Activated naive CD8-positive, alpha-beta T cell treated with anti-CD3 and anti-CD28 coated beads, Interleukin-2, amount 50 U/mL, for 24 hours (primary cell): ENCODE measurements at regions not wholly inside any gene's neighbourhood (a gene's known extent, or its start where the extent isn't known, plus 50 kb on each side); places are given as distances from the start of the nearest gene placed in this dataset.
A peak's percentile ranks its signal among the peaks of the same experiment; 100 is the strongest.

ENCODE experiments used
- ATAC-seq: fragments of 150-1000 bp; cut with Tn5 transposase; one replicate; pipeline ENCODE4 v1.10.0; 2021
- DNase-seq: peaks from one replicate; pipeline ENCODE4 v3.0.0; 2021
- H3K27ac Mint-ChIP-seq: one replicate; pipeline ENCODE4 v1.8.0; 2021; ENCODE audit warnings: mild to moderate bottlenecking, mixed read lengths
- H3K27me3 Mint-ChIP-seq: one replicate; pipeline ENCODE4 v1.8.0; 2021; ENCODE audit warnings: mixed read lengths
- H3K36me3 Mint-ChIP-seq: one replicate; pipeline ENCODE4 v1.8.0; 2021; ENCODE audit warnings: low read depth, mixed read lengths
- H3K4me1 Mint-ChIP-seq: one replicate; pipeline ENCODE4 v1.8.0; 2021; ENCODE audit warnings: mixed read lengths
- H3K4me3 Mint-ChIP-seq: one replicate; pipeline ENCODE4 v1.8.0; 2021; ENCODE audit warnings: mild to moderate bottlenecking, moderate library complexity, mixed read lengths
- H3K9me3 Mint-ChIP-seq: one replicate; pipeline ENCODE4 v1.8.0; 2021; ENCODE audit warnings: mixed read lengths

- H3K4me1 Mint-ChIP-seq, result peaks cover 9% of the 10 kb centered on the region
- no peak for ATAC-seq
- no peaks in the 10 kb centered on the region for H3K9me3 Mint-ChIP-seq
- H3K36me3 Mint-ChIP-seq, result no peaks in the 10 kb centered on the region
- no peak overlapping the region for H3K4me3 Mint-ChIP-seq
- H3K27me3 Mint-ChIP-seq, result peaks cover 13% of the 10 kb centered on the region
- no peak overlapping the region for H3K27ac Mint-ChIP-seq
- DNase-seq, result no peak
Observed at GRCh38 chr11:69965821-69966582, 112.1 kb upstream of the ANO1 start.

- no peak for ATAC-seq
- H3K27ac Mint-ChIP-seq, result no peak overlapping the region
- DNase-seq, result no peak
- H3K36me3 Mint-ChIP-seq, result no peaks in the 10 kb centered on the region
- peaks cover 13% of the 10 kb centered on the region for H3K27me3 Mint-ChIP-seq
- H3K9me3 Mint-ChIP-seq, result no peaks in the 10 kb centered on the region
- peaks cover 10% of the 10 kb centered on the region for H3K4me1 Mint-ChIP-seq
- H3K4me3 Mint-ChIP-seq, result no peak overlapping the region
Observed at GRCh38 chr11:69966583-69966835, 111.6 kb upstream of the ANO1 start.

GRCh38 chr11:69966910-69967483, 111.1 kb upstream of the ANO1 start:
- no peaks in the 10 kb centered on the region for H3K9me3 Mint-ChIP-seq
- H3K27me3 Mint-ChIP-seq, result peaks cover 13% of the 10 kb centered on the region
- H3K4me1 Mint-ChIP-seq, result peaks cover 11% of the 10 kb centered on the region
- ATAC-seq, result no peak
- no peak overlapping the region for H3K4me3 Mint-ChIP-seq
- H3K36me3 Mint-ChIP-seq, result no peaks in the 10 kb centered on the region
- no peak for DNase-seq
- no peak overlapping the region for H3K27ac Mint-ChIP-seq

- Mint-ChIP-seq H3K27ac (no peak overlapping the region), H3K9me3 (no peaks in the 10 kb centered on the region), H3K4me3 (no peak overlapping the region), H3K4me1 (peaks cover 11% of the 10 kb centered on the region), H3K27me3 (peaks cover 12% of the 10 kb centered on the region), H3K36me3 (no peaks in the 10 kb centered on the region)
- no peak for DNase-seq
- ATAC-seq, result no peak
Observed at GRCh38 chr11:69967484-69967883, 110.6 kb upstream of the ANO1 start.

GRCh38 chr11:69968396-69969347, 109.4 kb upstream of the ANO1 start:
- ATAC-seq, result no peak
- Mint-ChIP-seq H3K4me1 (peaks cover 11% of the 10 kb centered on the region), H3K27me3 (peaks cover 12% of the 10 kb centered on the region), H3K27ac (no peak overlapping the region), H3K4me3 (no peak overlapping the region), H3K36me3 (no peaks in the 10 kb centered on the region), H3K9me3 (no peaks in the 10 kb centered on the region)
- no peak for DNase-seq

GRCh38 chr11:69969890-69970784, 108.0 kb upstream of the ANO1 start:
- Mint-ChIP-seq H3K36me3 (no peaks in the 10 kb centered on the region), H3K27ac (no peak overlapping the region), H3K9me3 (no peaks in the 10 kb centered on the region), H3K27me3 (peaks cover 12% of the 10 kb centered on the region), H3K4me1 (peaks cover 11% of the 10 kb centered on the region), H3K4me3 (peak overlapping the region; percentile 36)
- DNase-seq, result peak; percentile 20
- peak; percentile 47 for ATAC-seq

- Mint-ChIP-seq H3K27ac (no peak overlapping the region), H3K27me3 (peaks cover 12% of the 10 kb centered on the region), H3K36me3 (no peaks in the 10 kb centered on the region), H3K4me3 (no peak overlapping the region), H3K4me1 (peaks cover 11% of the 10 kb centered on the region), H3K9me3 (no peaks in the 10 kb centered on the region)
- DNase-seq, result no peak
- ATAC-seq, result no peak
Observed at GRCh38 chr11:69970785-69971535, 107.2 kb upstream of the ANO1 start.

- Mint-ChIP-seq H3K4me1 (peaks cover 11% of the 10 kb centered on the region), H3K9me3 (no peaks in the 10 kb centered on the region), H3K4me3 (no peak overlapping the region), H3K27ac (no peak overlapping the region), H3K27me3 (peaks cover 12% of the 10 kb centered on the region), H3K36me3 (no peaks in the 10 kb centered on the region)
- ATAC-seq, result no peak
- no peak for DNase-seq
Observed at GRCh38 chr11:69971741-69972140, 106.4 kb upstream of the ANO1 start.

GRCh38 chr11:69972351-69972802, 105.7 kb upstream of the ANO1 start:
- no peak for ATAC-seq
- no peak for DNase-seq
- H3K9me3 Mint-ChIP-seq, result no peaks in the 10 kb centered on the region
- no peak overlapping the region for H3K4me3 Mint-ChIP-seq
- peaks cover 12% of the 10 kb centered on the region for H3K27me3 Mint-ChIP-seq
- no peaks in the 10 kb centered on the region for H3K36me3 Mint-ChIP-seq
- H3K27ac Mint-ChIP-seq, result no peak overlapping the region
- H3K4me1 Mint-ChIP-seq, result peaks cover 11% of the 10 kb centered on the region

- Mint-ChIP-seq H3K27ac (no peak overlapping the region), H3K4me1 (peaks cover 11% of the 10 kb centered on the region), H3K9me3 (no peaks in the 10 kb centered on the region), H3K4me3 (no peak overlapping the region), H3K36me3 (no peaks in the 10 kb centered on the region), H3K27me3 (peaks cover 9% of the 10 kb centered on the region)
- DNase-seq (no peak), ATAC-seq (no peak)
Observed at GRCh38 chr11:69974528-69974927, 103.6 kb upstream of the ANO1 start.

GRCh38 chr11:69975822-69976221, 102.3 kb upstream of the ANO1 start:
- Mint-ChIP-seq H3K36me3 (no peaks in the 10 kb centered on the region), H3K4me1 (peaks cover 3% of the 10 kb centered on the region), H3K27me3 (peaks cover 2% of the 10 kb centered on the region), H3K27ac (no peak overlapping the region), H3K4me3 (no peak overlapping the region), H3K9me3 (no peaks in the 10 kb centered on the region)
- no peak for DNase-seq
- no peak for ATAC-seq

GRCh38 chr11:69976794-69977193, 101.3 kb upstream of the ANO1 start:
- Mint-ChIP-seq H3K4me3 (no peak overlapping the region), H3K27me3 (peaks cover 2% of the 10 kb centered on the region), H3K9me3 (no peaks in the 10 kb centered on the region), H3K36me3 (no peaks in the 10 kb centered on the region), H3K27ac (no peak overlapping the region), H3K4me1 (no peaks in the 10 kb centered on the region)
- DNase-seq, result no peak
- no peak for ATAC-seq

- peaks cover 5% of the 10 kb centered on the region for H3K27me3 Mint-ChIP-seq
- no peak overlapping the region for H3K27ac Mint-ChIP-seq
- no peaks in the 10 kb centered on the region for H3K36me3 Mint-ChIP-seq
- H3K4me1 Mint-ChIP-seq, result no peaks in the 10 kb centered on the region
- no peaks in the 10 kb centered on the region for H3K9me3 Mint-ChIP-seq
- DNase-seq (no peak), ATAC-seq (no peak)
- H3K4me3 Mint-ChIP-seq, result no peak overlapping the region
Observed at GRCh38 chr11:69977951-69978350, 100.2 kb upstream of the ANO1 start.
